PC-3 (cell line): ENCODE measurements at regions not wholly inside any gene's neighbourhood (a gene's known extent, or its start where the extent isn't known, plus 50 kb on each side); places are given as distances from the start of the nearest gene placed in this dataset.
A peak's percentile ranks its signal among the peaks of the same experiment; 100 is the strongest.

ENCODE experiments used
- ATAC-seq: fragments of 200-7000 bp; cut with Tn5 transposase; 2 replicates; pipeline ENCODE4 v1.9.1; 2020; ENCODE audit warnings: mild to moderate bottlenecking, moderate library complexity
- BruUV-seq: library from RNA; stranded (reverse); fragments of 400-500 nt; replicated peaks from 2 replicates; lab custom pipeline; 2021; lab: Mats Ljungman, UMichigan
- CTCF ChIA-PET: fragments of 300-600 bp; sonication (Branson Sonifier 250); formaldehyde crosslinking; loops from one replicate; lab custom pipeline; 2022; ENCODE audit warnings: antibody characterized with exemption; lab: Charles Lee
- POLR2A ChIA-PET: fragments of 300-600 bp; sonication (Branson Sonifier 250); formaldehyde crosslinking; loops from one replicate; lab custom pipeline; 2022; ENCODE audit warnings: antibody characterized with exemption; ENCODE audit not compliant: unreplicated experiment; lab: Charles Lee
- DNase-seq: peaks from one replicate; pipeline ENCODE4 v3.0.0-alpha.2; 2015
- H2AFZ ChIP-seq: fragments of 300-600 bp; sonication (generic); 2 replicates; pipeline ENCODE4 v1.6.0; 2016; ENCODE audit warnings: antibody characterized with exemption, low read length
- H3F3A ChIP-seq: fragments of 300-600 bp; sonication (generic); one replicate; pipeline ENCODE4 v1.6.0; 2017; ENCODE audit warnings: antibody characterized with exemption, low read length, control low read depth, mild to moderate bottlenecking; ENCODE audit not compliant: unreplicated experiment
- H3K27ac ChIP-seq: fragments of 300-600 bp; sonication (generic); 2 replicates; pipeline ENCODE4 v1.5.1; 2016; ENCODE audit warnings: mild to moderate bottlenecking, low read length
- H3K27me3 ChIP-seq: fragments of 300-600 bp; sonication (generic); 2 replicates; pipeline ENCODE4 v1.6.1; 2016; ENCODE audit warnings: low read length, mixed read lengths
- H3K36me3 ChIP-seq: fragments of 300-600 bp; sonication (generic); 2 replicates; pipeline ENCODE4 v1.6.1; 2016; ENCODE audit warnings: low read depth, mixed run types, low read length, mixed read lengths
- H3K4me1 ChIP-seq: fragments of 300-600 bp; sonication (generic); 2 replicates; pipeline ENCODE4 v1.5.1; 2016; ENCODE audit warnings: low read length; ENCODE audit not compliant: insufficient read depth
- H3K4me2 ChIP-seq: fragments of 300-600 bp; sonication (generic); 2 replicates; pipeline ENCODE4 v1.6.0; 2016; ENCODE audit warnings: low read length
- H3K4me3 ChIP-seq: fragments of 300-600 bp; sonication (generic); 2 replicates; pipeline ENCODE4 v1.5.1; 2016; ENCODE audit warnings: mild to moderate bottlenecking, low read length, mixed read lengths
- H3K79me2 ChIP-seq: fragments of 300-600 bp; sonication (generic); 2 replicates; pipeline ENCODE4 v1.6.1; 2017; ENCODE audit warnings: low read length, mixed read lengths
- H3K9ac ChIP-seq: fragments of 300-600 bp; sonication (generic); 2 replicates; pipeline ENCODE4 v1.6.0; 2016; ENCODE audit warnings: mild to moderate bottlenecking, low read length
- H3K9me2 ChIP-seq: fragments of 300-600 bp; sonication (generic); replicated peaks from 2 replicates; pipeline ENCODE4 v1.6.1; 2016; ENCODE audit warnings: mixed run types, low read length, mixed read lengths
- H3K9me3 ChIP-seq: fragments of 300-600 bp; sonication (generic); 2 replicates; pipeline ENCODE4 v1.6.1; 2016; ENCODE audit warnings: low read length, mixed read lengths
- H4K20me1 ChIP-seq: fragments of 300-600 bp; sonication (generic); 2 replicates; pipeline ENCODE4 v1.6.1; 2016; ENCODE audit warnings: low read length, mixed read lengths
- CTCF ChIP-seq: fragments of 300-600 bp; sonication (generic); conservative IDR thresholded peaks from 2 replicates; pipeline ENCODE4 v1.5.1; 2017; ENCODE audit warnings: antibody characterized with exemption, low read depth, mild to moderate bottlenecking, low read length
- EZH2 ChIP-seq: fragments of 300-600 bp; sonication (generic); IDR thresholded peaks from one replicate; pipeline ENCODE4 v1.6.1; 2017; ENCODE audit warnings: antibody characterized with exemption, mild to moderate bottlenecking, low read length; ENCODE audit not compliant: unreplicated experiment
- EZH2phosphoT487 ChIP-seq: fragments of 300-600 bp; sonication (generic); IDR thresholded peaks from 2 replicates; pipeline ENCODE4 v1.6.1; 2018; ENCODE audit warnings: mild to moderate bottlenecking, antibody characterized with exemption, low read length, borderline replicate concordance
- intact Hi-C: fragments of 100-400 bp; cut with micrococcal nuclease; formaldehyde crosslinking; loops from 2 replicates; pipeline ENCODE4 v1.9.0; 2023

DNA sequence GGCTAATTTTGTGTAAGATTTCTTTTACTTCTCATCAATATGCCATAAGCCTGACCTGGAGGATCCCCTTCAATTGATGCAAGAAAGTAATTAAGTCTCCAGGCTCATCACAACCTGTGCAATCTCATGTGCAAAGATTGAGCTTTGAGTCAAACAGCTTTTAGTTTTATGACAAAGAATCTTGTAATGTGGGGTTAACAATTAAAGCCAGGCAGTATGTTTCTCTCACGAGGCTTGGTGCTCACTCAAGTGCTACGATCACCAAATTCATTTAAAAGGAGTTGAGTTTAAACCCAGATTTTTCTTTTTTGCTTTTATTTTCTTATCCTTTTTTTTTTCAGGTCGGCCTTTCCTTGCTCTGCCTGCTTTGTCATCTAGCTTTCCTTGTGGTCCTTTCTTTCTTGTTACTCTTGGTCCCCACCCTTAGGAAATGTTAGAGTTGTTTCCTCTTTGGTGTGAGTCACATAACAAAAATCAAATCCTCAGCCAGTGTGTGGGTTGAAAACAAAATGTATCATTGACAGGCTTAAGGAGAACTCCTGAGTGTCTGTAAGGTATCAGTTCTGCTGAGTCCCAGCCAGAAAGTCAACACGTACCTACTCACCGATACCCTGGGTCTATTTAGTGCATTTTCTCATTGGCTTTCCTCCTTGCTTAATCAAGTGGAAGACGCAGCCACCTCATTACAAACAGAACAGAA lies 1037.2 kb downstream of the ADGRL2 start:
- Histone ChIP-seq H3K9me3 (no peaks in the 10 kb centered on the region), H3K9me2 (no peaks in the 10 kb centered on the region), H2AFZ (no peak overlapping the region), H3K4me1 (0 out of 2 replicates have a peak, but pooled peaks cover 7% of the 10 kb centered on the region), H4K20me1 (no peaks in the 10 kb centered on the region), H3K79me2 (no peaks in the 10 kb centered on the region), H3K4me2 (no peak overlapping the region), H3F3A (no peaks in the 10 kb centered on the region), H3K27ac (no peak overlapping the region), H3K4me3 (no peak overlapping the region), H3K36me3 (no peaks in the 10 kb centered on the region), H3K9ac (no peak overlapping the region), H3K27me3 (0 out of 2 replicates have a peak, but pooled peaks cover 3% of the 10 kb centered on the region)
- POLR2A ChIA-PET, result no interaction called here
- no peak for TF ChIP-seq CTCF
- TF ChIP-seq EZH2phosphoT487, result no peak
- no peak for TF ChIP-seq EZH2
- CTCF ChIA-PET, result no interaction called here
- BruUV-seq, result no TSS peak
- peak; percentile 41 for DNase-seq
- intact Hi-C loops, result no loop called here
- ATAC-seq, result peak; percentile 59

- BruUV-seq, result no TSS peak
- ATAC-seq (no peak), DNase-seq (no peak)
- H3K9me2 ChIP-seq, result no peaks in the 10 kb centered on the region
- POLR2A ChIA-PET, result no interaction called here
- H3K27me3 ChIP-seq, result 0 out of 2 replicates have a peak, but pooled peaks cover 3% of the 10 kb centered on the region
- H2AFZ ChIP-seq, result no peak overlapping the region
- H4K20me1 ChIP-seq, result no peaks in the 10 kb centered on the region
- intact Hi-C loops, result no loop called here
- CTCF ChIA-PET, result no interaction called here
- H3F3A ChIP-seq, result no peaks in the 10 kb centered on the region
- H3K4me1 ChIP-seq, result 0 out of 2 replicates have a peak, but pooled peaks cover 7% of the 10 kb centered on the region
- no peak overlapping the region for H3K27ac ChIP-seq
- H3K79me2 ChIP-seq, result no peaks in the 10 kb centered on the region
- no peaks in the 10 kb centered on the region for H3K36me3 ChIP-seq
- H3K9me3 ChIP-seq, result no peaks in the 10 kb centered on the region
- H3K4me2 ChIP-seq, result no peak overlapping the region
- no peak for TF ChIP-seq EZH2
- no peak for TF ChIP-seq EZH2phosphoT487
- TF ChIP-seq CTCF, result no peak
- no peak overlapping the region for H3K4me3 ChIP-seq
- H3K9ac ChIP-seq, result no peak overlapping the region
These were observed 1036.4 kb downstream of the ADGRL2 start for GRCh38 chr1:82836973-82837680.
